ENCODE measurements at regions not wholly inside any gene's neighbourhood (a gene's known extent, or its start where the extent isn't known, plus 50 kb on each side); places are given as distances from the start of the nearest gene placed in this dataset.

- TF ChIP-seq CTCF (IDR thresholded peaks at IDR 0.05 in 4 of 5, conservative IDR thresholded peaks at IDR 0.05 in 1 of 5) (no peak), POLR2A (IDR thresholded peaks at IDR 0.05) (no peak)
These were observed 355.5 kb downstream of the HLX start for GRCh38 chr1:221234791-221235190.
